Suppressor macrophage treated with lipopolysaccharide for 1 hour (primary cell): ENCODE measurements at regions not wholly inside any gene's neighbourhood (a gene's known extent, or its start where the extent isn't known, plus 50 kb on each side); places are given as distances from the start of the nearest gene placed in this dataset.
A peak's percentile ranks its signal among the peaks of the same experiment; 100 is the strongest.

Experiments
- DNase-seq, 3 donors: peaks; one replicate each; pipeline ENCODE4 v3.0.0-alpha.2; 2020 to 2022

- no peak for DNase-seq
These were observed 263.9 kb upstream of the ATP10B start for GRCh38 chr5:161115941-161116340.

DNA sequence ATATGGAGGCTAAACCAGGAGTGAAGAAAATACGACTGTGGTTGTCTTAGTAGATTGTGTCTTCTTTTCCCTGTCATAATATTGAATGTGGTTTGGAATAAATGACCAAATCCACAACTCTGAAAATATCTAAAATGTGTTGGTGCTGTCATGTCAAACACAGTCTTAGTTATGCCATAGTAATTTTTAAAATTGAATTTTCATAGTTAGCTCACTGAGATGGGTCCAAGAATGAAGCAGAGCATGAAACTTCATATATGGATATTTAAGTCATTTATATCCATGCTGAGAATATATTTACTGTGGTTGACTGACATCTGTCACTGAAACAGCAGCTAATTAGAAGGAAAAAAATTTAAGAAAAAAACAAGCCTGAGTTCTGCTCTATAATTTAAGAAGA is 260.4 kb upstream of the ATP10B start:
- DNase-seq: no peak

GRCh38 chr5:161105525-161105924 is 253.5 kb upstream of the ATP10B start:
- peak; percentile 34 to 51 (median 43) for DNase-seq

GRCh38 chr5:161098516-161098915 is 246.5 kb upstream of the ATP10B start:
- no peak for DNase-seq

GRCh38 chr5:161096581-161096980 is 244.6 kb upstream of the ATP10B start:
- DNase-seq: no peak

GRCh38 chr5:161095953-161096352 is 243.9 kb upstream of the ATP10B start:
- DNase-seq: no peak

DNA sequence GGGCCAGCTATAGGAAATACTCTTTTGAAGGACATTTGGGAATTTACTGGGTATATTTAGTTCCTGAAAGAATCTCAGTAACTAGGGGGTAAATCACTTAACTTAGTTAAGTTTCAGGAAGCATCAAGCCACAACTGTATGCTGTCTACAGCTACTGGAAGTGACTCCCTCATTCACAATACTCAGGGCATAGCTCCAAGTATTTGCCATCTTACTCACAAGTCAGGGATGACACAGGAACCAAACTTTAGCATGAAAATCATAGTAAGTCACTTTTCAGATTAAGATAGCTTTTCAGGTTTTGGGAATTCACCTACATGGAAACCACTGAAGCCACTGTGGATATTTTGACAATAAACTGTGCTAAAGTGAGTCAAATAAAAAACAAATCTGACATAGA is 242.4 kb upstream of the ATP10B start:
- no peak for DNase-seq

DNA sequence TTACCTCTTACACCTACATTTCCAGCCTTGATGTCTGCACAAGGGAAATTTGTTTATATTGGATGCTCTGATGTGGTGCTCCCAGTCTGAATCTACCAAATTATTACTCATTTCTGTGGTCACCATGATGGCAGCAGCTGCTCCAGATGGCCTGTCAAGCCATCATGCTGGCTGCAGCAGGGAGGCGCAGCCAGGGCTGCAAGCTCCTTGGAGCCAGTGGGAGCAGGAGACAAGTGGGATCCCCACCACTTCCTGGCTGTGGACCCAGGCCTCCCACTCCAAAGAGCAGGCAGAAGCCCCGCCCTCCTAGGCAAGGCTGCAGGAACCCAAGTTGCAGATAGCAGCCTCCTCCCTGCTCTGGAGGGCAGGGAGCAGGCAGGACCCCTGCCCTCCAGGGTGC is 241.1 kb upstream of the ATP10B start:
- no peak for DNase-seq

- DNase-seq: no peak
These were observed 237.6 kb upstream of the ATP10B start for GRCh38 chr5:161089569-161089968.

DNA sequence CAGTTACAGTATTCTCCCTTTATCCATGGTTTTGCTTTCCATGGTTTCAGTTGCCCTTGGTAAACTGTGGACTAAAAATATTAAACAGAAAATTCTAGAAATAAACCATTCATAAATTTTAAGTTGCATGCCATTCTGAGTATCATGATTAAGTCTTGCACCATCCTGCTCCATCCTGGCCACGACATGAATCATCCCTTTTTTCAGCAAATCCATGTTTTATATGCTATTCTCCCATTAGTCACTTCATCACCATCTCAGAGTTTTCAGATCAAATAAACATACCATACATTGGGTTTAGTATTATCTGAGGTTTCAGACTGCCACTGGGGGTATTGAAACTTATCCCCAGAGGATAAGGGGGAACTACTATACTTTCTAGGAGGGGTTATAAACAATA is 234.4 kb upstream of the ATP10B start:
- no peak for DNase-seq

GRCh38 chr5:161085056-161085455 is 233.0 kb upstream of the ATP10B start:
- DNase-seq: no peak

- no peak for DNase-seq
These were observed 232.1 kb upstream of the ATP10B start for GRCh38 chr5:161084115-161084514.

GRCh38 chr5:161078793-161079192 is 226.8 kb upstream of the ATP10B start:
- DNase-seq: no peak

- no peak for DNase-seq
These were observed 226.0 kb upstream of the ATP10B start for GRCh38 chr5:161077936-161078545.

- no peak for DNase-seq
These were observed 225.5 kb upstream of the ATP10B start for GRCh38 chr5:161077496-161077895.

DNA sequence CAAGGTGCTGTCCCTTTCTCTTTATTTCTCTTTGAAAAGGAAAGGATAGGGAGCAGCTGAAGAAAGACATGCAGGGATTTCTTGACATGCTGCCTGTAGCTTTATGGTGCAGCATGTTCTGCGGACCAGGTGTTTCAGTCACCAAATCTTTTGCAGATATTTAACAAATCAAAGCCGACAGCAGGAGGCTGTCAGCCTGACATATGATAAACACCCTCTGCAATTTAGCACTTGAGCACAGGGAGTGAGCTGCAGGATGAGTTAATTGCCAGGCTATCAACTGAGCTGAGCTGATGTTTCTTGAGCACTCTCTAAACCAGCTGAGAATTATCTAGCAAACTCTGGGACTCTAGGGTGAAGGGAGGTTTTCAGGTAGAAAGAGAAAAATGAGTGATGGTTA is 212.8 kb upstream of the ATP10B start:
- DNase-seq: no peak

GRCh38 chr5:161064297-161064696 is 212.3 kb upstream of the ATP10B start:
- DNase-seq: no peak

GRCh38 chr5:161058781-161059180 is 206.8 kb upstream of the ATP10B start:
- no peak for DNase-seq

GRCh38 chr5:161051920-161052500 is 200.0 kb upstream of the ATP10B start:
- no peak for DNase-seq

DNA sequence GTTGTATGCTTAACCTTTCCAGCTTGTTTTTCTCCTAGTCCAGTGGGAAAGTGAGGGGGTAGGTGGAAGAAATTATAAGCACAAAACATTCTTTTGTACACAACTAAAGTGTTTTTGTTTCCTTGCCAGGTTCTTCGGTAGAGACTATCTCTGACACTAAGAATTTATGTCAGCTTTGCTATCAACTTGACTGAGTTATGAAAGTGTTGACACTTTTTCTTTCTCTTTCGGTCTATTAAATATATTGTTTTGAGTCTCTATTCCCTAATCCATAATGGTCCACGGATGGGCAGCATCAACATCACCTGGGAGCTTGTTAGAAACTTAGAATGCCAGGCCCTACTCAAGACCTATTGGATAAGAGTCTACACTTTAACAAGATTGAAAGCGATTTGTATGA is 195.0 kb upstream of the ATP10B start:
- DNase-seq: no peak

DNA sequence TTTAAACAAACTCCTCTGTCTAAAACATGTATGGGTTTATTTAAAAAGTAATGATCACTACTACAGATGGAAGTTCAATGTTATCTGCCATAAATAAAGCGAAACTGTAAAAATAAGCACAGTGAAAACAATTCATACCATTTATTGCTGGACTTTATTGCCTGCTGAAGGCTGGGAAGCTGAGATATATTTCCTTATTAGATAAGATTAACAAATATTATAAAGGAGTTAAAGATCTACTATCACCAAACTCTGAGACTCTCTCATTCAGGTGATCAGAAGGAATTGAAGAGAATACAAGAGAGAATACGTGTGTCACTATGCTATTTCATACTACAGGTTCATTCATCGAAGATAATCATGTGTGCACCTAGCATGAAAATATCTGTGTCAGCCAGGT is 190.9 kb upstream of the ATP10B start:
- DNase-seq: no peak

- no peak for DNase-seq
These were observed 190.4 kb upstream of the ATP10B start for GRCh38 chr5:161042443-161042842.

DNA sequence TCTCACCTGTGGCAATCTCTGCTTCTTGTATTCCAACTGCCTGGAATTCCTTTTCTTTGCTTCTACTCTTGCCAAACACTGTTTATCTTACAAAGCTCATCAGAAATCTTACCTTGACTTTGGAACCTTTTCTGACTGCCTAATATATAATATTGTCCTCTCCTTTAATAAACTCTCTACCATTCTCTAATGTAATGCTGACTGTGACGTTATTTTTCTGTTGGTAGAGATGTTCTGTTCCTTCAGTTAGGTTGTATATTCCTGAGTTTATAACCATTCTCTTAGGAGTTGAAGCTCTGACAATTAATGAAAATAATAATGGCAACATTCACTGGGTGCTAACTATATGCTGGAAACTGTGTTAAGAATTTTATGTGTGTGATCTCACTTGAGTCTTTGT is 188.8 kb upstream of the ATP10B start:
- no peak for DNase-seq

- DNase-seq: no peak
These were observed 184.3 kb upstream of the ATP10B start for GRCh38 chr5:161036296-161036695.

GRCh38 chr5:161034451-161034850 is 182.4 kb upstream of the ATP10B start:
- DNase-seq: no peak
